Right cardiac atrium (tissue), 5 donors: ENCODE measurements at regions not wholly inside any gene's neighbourhood (a gene's known extent, or its start where the extent isn't known, plus 50 kb on each side); places are given as distances from the start of the nearest gene placed in this dataset.

ENCODE experiments used
- ATAC-seq, 2 donors: fragments of 200-7000 bp; cut with Tn5 transposase; one replicate each; pipeline versions ENCODE4 v1.8.0 to v1.9.1; 2020; ENCODE audit warnings: moderate library complexity in 2 of 2, mild to moderate bottlenecking in 1 of 2
- DNase-seq, 3 donors: peaks; one replicate each; pipeline ENCODE4 v3.0.0-alpha.2; 2020
- H3K27ac ChIP-seq: one replicate; pipeline ENCODE4 v1.5.1; 2013; ENCODE audit warnings: mild to moderate bottlenecking, low read length, control low read depth, moderate library complexity
- H3K27me3 ChIP-seq: one replicate; pipeline ENCODE4 v1.6.1; 2013; ENCODE audit not compliant: control insufficient read depth, insufficient read depth
- H3K4me1 ChIP-seq: one replicate; pipeline ENCODE4 v1.6.1; 2013; ENCODE audit warnings: low read length; ENCODE audit not compliant: control insufficient read depth, insufficient read depth
- H3K4me3 ChIP-seq: one replicate; pipeline ENCODE4 v1.5.1; 2013; ENCODE audit warnings: low read length, control low read depth
- H3K9me3 ChIP-seq: one replicate; pipeline ENCODE4 v1.6.1; 2013; ENCODE audit warnings: low read length; ENCODE audit not compliant: control insufficient read depth
- WGBS: extraction: QIAGEN DNeasy Blood & Tissue Kit; methylation state at CpG from one replicate; pipeline ENCODE4 v1.1.7; 2013; 5-methylcytosine and 5-hydroxymethylcytosine counted together
- intact Hi-C, 4 donors: fragments of 100-400 bp; cut with DNase I; formaldehyde crosslinking; loops; one replicate each; pipeline versions ENCODE4 v1.11.0 to v1.14.0; 2022 to 2023
- donor health status: healthy with polysubstance abuse.
- donor health status: DM: no; HTN: yes; CAD: no.
- donor health status: DM: no; HTN: no; CAD: no.
- donor health status: DM: no; HTN: yes; CAD: no; lungs with severe emphysema.
- donor health status: DM: yes; HTN: yes; CAD: no.

- WGBS = 26% methylated on average over 5 of the region's 5 CpGs
- ATAC-seq (no peak), DNase-seq (no peak)
- H3K4me1 ChIP-seq = no peaks in the 10 kb centered on the region
- H3K4me3 ChIP-seq = no peak overlapping the region
- H3K9me3 ChIP-seq = no peaks in the 10 kb centered on the region
- no peak overlapping the region for H3K27ac ChIP-seq
- no peaks in the 10 kb centered on the region for H3K27me3 ChIP-seq
- intact Hi-C loops = no loop called here
These were observed 515.1 kb downstream of the OMA1 start for GRCh38 chr1:58031416-58031815.

GRCh38 chr1:58030456-58030855 is 516.1 kb downstream of the OMA1 start:
- DNase-seq = no peak
- H3K27me3 ChIP-seq = no peaks in the 10 kb centered on the region
- intact Hi-C loops = no loop called here
- H3K9me3 ChIP-seq = no peaks in the 10 kb centered on the region
- no peak for ATAC-seq
- 69% methylated on average over 3 of the region's 3 CpGs for WGBS
- H3K27ac ChIP-seq = no peak overlapping the region
- no peak overlapping the region for H3K4me3 ChIP-seq
- H3K4me1 ChIP-seq = no peaks in the 10 kb centered on the region

DNA sequence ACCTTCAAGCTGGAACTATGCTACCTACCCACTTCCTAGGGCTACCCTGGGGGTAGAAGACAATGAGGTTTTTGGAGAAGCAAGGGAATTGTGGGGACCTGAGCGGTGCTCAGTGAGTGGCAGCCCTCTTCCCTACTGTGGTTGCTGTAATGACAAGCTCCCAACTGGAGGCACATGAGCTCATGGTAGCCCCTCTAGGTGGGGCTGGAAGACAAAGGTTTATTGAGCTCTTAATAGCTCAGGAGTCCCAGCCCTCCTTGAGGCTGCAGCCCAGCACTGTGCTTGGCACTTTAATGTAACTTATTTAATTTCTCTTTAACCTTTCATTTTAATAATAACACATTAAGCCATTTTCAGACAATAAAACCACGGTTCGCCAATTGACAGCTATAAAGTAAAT is 528.9 kb downstream of the OMA1 start:
- Histone ChIP-seq H3K9me3 (no peaks in the 10 kb centered on the region), H3K4me1 (no peaks in the 10 kb centered on the region), H3K27ac (no peak overlapping the region), H3K4me3 (no peak overlapping the region), H3K27me3 (no peaks in the 10 kb centered on the region)
- DNase-seq = no peak
- 98% methylated on average over 3 of the region's 3 CpGs for WGBS
- intact Hi-C loops = no loop called here
- ATAC-seq = no peak

- WGBS = 68% methylated on average over 3 of the region's 3 CpGs
- ATAC-seq = no peak
These were observed 533.3 kb downstream of the OMA1 start for GRCh38 chr1:58013237-58013636.

DNA sequence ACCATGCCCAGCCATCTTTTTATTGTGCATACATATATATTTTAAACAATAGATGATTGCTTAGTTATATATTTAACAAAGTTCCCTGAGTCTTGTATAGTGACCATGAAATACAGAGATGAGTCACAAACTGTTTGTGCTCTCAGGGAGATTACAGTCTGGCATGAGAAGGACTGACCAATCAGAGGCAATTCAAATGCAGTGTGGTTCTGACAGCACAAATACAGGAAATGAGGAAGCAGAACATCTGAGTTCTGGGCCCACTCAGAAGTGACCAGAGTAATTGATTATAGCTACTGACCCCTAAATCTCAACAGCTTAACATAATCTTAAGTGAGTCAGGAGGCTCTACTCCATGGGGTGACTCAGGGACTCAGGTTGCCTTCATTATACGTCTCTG is 534.5 kb downstream of the OMA1 start:
- WGBS = 74% methylated on average over 1 of the region's 1 CpG
- Histone ChIP-seq H3K27ac (no peak overlapping the region), H3K4me3 (no peak overlapping the region), H3K9me3 (no peaks in the 10 kb centered on the region), H3K4me1 (no peaks in the 10 kb centered on the region), H3K27me3 (no peaks in the 10 kb centered on the region)
- ATAC-seq (no peak), DNase-seq (no peak)
- intact Hi-C loops = no loop called here

More at GRCh38 chr1:58013237-58013636, 533.3 kb downstream of the OMA1 start:
- Histone ChIP-seq H3K27ac (no peak overlapping the region), H3K4me1 (no peaks in the 10 kb centered on the region), H3K4me3 (no peak overlapping the region), H3K9me3 (no peaks in the 10 kb centered on the region), H3K27me3 (no peaks in the 10 kb centered on the region)
- DNase-seq = no peak
- intact Hi-C loops = no loop called here

GRCh38 chr1:58006421-58007046 is 540.0 kb downstream of the OMA1 start:
- H3K27me3 ChIP-seq = no peaks in the 10 kb centered on the region
- DNase-seq (no peak), ATAC-seq (no peak)
- no peaks in the 10 kb centered on the region for H3K4me1 ChIP-seq
- no peak overlapping the region for H3K4me3 ChIP-seq
- H3K9me3 ChIP-seq = no peaks in the 10 kb centered on the region
- H3K27ac ChIP-seq = no peak overlapping the region
- intact Hi-C loops = no loop called here
- WGBS = 67% methylated on average over 4 of the region's 4 CpGs

- Histone ChIP-seq H3K27me3 (no peaks in the 10 kb centered on the region), H3K4me3 (no peak overlapping the region), H3K4me1 (no peaks in the 10 kb centered on the region), H3K9me3 (no peaks in the 10 kb centered on the region), H3K27ac (no peak overlapping the region)
- no peak for ATAC-seq
- WGBS = 36% methylated on average over 2 of the region's 2 CpGs
- DNase-seq = no peak
- intact Hi-C loops = no loop called here
These were observed 541.3 kb downstream of the OMA1 start for GRCh38 chr1:58005212-58005611.

DNA sequence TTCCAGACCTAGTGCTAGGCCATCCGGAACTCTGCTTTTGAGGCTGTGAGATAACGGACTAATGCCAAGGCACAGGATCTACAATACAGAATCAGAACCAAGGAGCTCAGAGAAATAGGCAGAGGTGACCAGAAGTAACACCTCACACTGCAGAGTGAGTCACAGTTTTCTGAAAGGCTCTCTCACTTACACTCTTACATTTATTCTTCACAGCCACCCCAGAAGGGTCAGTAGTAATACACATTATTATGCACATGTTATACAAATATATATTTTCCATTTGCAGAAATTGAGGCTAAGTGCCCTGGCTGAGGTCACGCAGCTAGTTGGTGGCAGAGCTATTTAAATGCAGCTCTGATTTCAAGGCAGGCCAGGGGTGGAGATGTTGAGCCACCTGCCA is 542.5 kb downstream of the OMA1 start:
- DNase-seq (no peak), ATAC-seq (no peak)
- Histone ChIP-seq H3K9me3 (no peaks in the 10 kb centered on the region), H3K4me3 (no peak overlapping the region), H3K27ac (no peak overlapping the region), H3K27me3 (no peaks in the 10 kb centered on the region), H3K4me1 (no peaks in the 10 kb centered on the region)
- intact Hi-C loops = no loop called here
- 83% methylated on average over 3 of the region's 3 CpGs for WGBS

DNA sequence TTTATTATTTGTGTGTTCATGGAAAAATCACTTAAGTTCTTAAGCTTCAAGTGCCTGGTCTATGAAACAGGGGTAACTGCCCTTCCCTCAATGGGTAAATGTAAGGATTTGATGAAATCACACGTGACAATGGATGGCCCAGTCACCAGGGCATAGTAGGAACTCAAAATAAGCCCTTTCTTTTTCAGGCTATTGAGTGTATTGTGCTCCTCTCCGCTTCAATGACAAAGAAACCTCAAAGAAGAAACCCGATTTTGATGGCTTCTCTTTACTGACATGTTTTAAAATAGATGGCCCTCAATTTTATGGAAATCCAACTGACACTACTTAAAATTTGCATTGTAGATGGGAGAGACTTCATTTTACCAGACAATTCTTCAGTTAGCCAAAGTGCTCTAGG is 543.5 kb downstream of the OMA1 start:
- peaks cover under 1% of the 10 kb centered on the region for H3K27me3 ChIP-seq
- H3K27ac ChIP-seq = no peak overlapping the region
- DNase-seq (no peak), ATAC-seq (no peak)
- no peaks in the 10 kb centered on the region for H3K4me1 ChIP-seq
- WGBS = 80% methylated on average over 3 of the region's 3 CpGs
- intact Hi-C loops = no loop called here
- no peak overlapping the region for H3K4me3 ChIP-seq
- no peaks in the 10 kb centered on the region for H3K9me3 ChIP-seq

- WGBS = 82% methylated on average over 1 of the region's 1 CpG
- intact Hi-C loops = no loop called here
- ATAC-seq = no peak
These were observed 545.7 kb downstream of the OMA1 start for GRCh38 chr1:58000821-58001220.

GRCh38 chr1:58000116-58000515 is 546.4 kb downstream of the OMA1 start:
- intact Hi-C loops = no loop called here
- peaks cover 3% of the 10 kb centered on the region for H3K27me3 ChIP-seq
- H3K27ac ChIP-seq = no peak overlapping the region
- H3K4me1 ChIP-seq = no peaks in the 10 kb centered on the region
- DNase-seq (no peak), ATAC-seq (no peak)
- no peak overlapping the region for H3K4me3 ChIP-seq
- WGBS = 29% methylated on average over 1 of the region's 1 CpG
- no peaks in the 10 kb centered on the region for H3K9me3 ChIP-seq

More at GRCh38 chr1:58000821-58001220, 545.7 kb downstream of the OMA1 start:
- peaks cover 3% of the 10 kb centered on the region for H3K27me3 ChIP-seq
- H3K9me3 ChIP-seq = no peaks in the 10 kb centered on the region
- H3K4me3 ChIP-seq = no peak overlapping the region
- no peaks in the 10 kb centered on the region for H3K4me1 ChIP-seq
- no peak overlapping the region for H3K27ac ChIP-seq
- DNase-seq = no peak

- ATAC-seq = no peak
- no peak for DNase-seq
- Histone ChIP-seq H3K4me1 (no peaks in the 10 kb centered on the region), H3K27me3 (peaks cover 3% of the 10 kb centered on the region), H3K4me3 (no peak overlapping the region), H3K27ac (no peak overlapping the region), H3K9me3 (no peaks in the 10 kb centered on the region)
- intact Hi-C loops = no loop called here
- WGBS = 66% methylated on average over 2 of the region's 2 CpGs
These were observed 550.1 kb downstream of the OMA1 start for GRCh38 chr1:57996400-57996799.
